ENCODE measurements at regions not wholly inside any gene's neighbourhood (a gene's known extent, or its start where the extent isn't known, plus 50 kb on each side); places are given as distances from the start of the nearest gene placed in this dataset.

- TF ChIP-seq CTCF (IDR thresholded peaks at IDR 0.05; ENCODE audit: low read depth, low read length, poor library complexity, severe bottlenecking) (no peak), EZH2phosphoT487 (IDR thresholded peaks at IDR 0.05; ENCODE audit: borderline replicate concordance, low read length) (no peak)
These were observed 108.0 kb upstream of the TARS1 start for GRCh38 chr5:33332804-33333203.

Measured in DOHH2 (cell line).